HG03108 (cell line): ENCODE measurements at regions not wholly inside any gene's neighbourhood (a gene's known extent, or its start where the extent isn't known, plus 50 kb on each side); places are given as distances from the start of the nearest gene placed in this dataset.

Experiments used
- ATAC-seq: cut with Tn5 transposase; IDR thresholded peaks from one replicate; pipeline ENCODE4 v1.9.1; 2021; ENCODE audit warnings: moderate library complexity; ENCODE audit not compliant: unreplicated experiment

GRCh38 chr14:97695456-97695981, 898.3 kb downstream of the VRK1 start:
- ATAC-seq: no peak

- no peak for ATAC-seq
These were observed 900.6 kb downstream of the VRK1 start for GRCh38 chr14:97697772-97698171.

GRCh38 chr14:97699026-97699425, 901.8 kb downstream of the VRK1 start:
- no peak for ATAC-seq

- ATAC-seq: no peak
These were observed 906.0 kb downstream of the VRK1 start for GRCh38 chr14:97703006-97703760.

- ATAC-seq: no peak
These were observed 907.2 kb downstream of the VRK1 start for GRCh38 chr14:97704316-97704885.

GRCh38 chr14:97705107-97705506, 907.9 kb downstream of the VRK1 start:
- ATAC-seq: no peak

GRCh38 chr14:97705976-97706375, 908.8 kb downstream of the VRK1 start:
- no peak for ATAC-seq

- ATAC-seq: no peak
These were observed 909.6 kb downstream of the VRK1 start for GRCh38 chr14:97706819-97707218.

- ATAC-seq: no peak
These were observed 910.4 kb downstream of the VRK1 start for GRCh38 chr14:97707603-97708002.

GRCh38 chr14:97709552-97709951, 912.4 kb downstream of the VRK1 start:
- no peak for ATAC-seq

- no peak for ATAC-seq
These were observed 913.5 kb downstream of the VRK1 start for GRCh38 chr14:97710726-97711125.

- no peak for ATAC-seq
These were observed 915.3 kb downstream of the VRK1 start for GRCh38 chr14:97712471-97712870.

GRCh38 chr14:97713023-97713422, 915.8 kb downstream of the VRK1 start:
- ATAC-seq: no peak

- ATAC-seq: no peak
These were observed 921.8 kb downstream of the VRK1 start for GRCh38 chr14:97718886-97719442.

- no peak for ATAC-seq
These were observed 922.7 kb downstream of the VRK1 start for GRCh38 chr14:97719931-97720330.

- no peak for ATAC-seq
These were observed 926.2 kb downstream of the VRK1 start for GRCh38 chr14:97723351-97723750.

GRCh38 chr14:97723819-97724218, 926.6 kb downstream of the VRK1 start:
- no peak for ATAC-seq

GRCh38 chr14:97724265-97724731, 927.1 kb downstream of the VRK1 start:
- ATAC-seq: no peak

GRCh38 chr14:97726676-97727075, 929.5 kb downstream of the VRK1 start:
- no peak for ATAC-seq

GRCh38 chr14:97730706-97731105, 933.5 kb downstream of the VRK1 start:
- no peak for ATAC-seq

- ATAC-seq: no peak
These were observed 934.6 kb downstream of the VRK1 start for GRCh38 chr14:97731800-97732199.

GRCh38 chr14:97747316-97747715, 950.1 kb downstream of the VRK1 start:
- ATAC-seq: no peak
